ENCODE measurements at regions not wholly inside any gene's neighbourhood (a gene's known extent, or its start where the extent isn't known, plus 50 kb on each side); places are given as distances from the start of the nearest gene placed in this dataset.

DNA sequence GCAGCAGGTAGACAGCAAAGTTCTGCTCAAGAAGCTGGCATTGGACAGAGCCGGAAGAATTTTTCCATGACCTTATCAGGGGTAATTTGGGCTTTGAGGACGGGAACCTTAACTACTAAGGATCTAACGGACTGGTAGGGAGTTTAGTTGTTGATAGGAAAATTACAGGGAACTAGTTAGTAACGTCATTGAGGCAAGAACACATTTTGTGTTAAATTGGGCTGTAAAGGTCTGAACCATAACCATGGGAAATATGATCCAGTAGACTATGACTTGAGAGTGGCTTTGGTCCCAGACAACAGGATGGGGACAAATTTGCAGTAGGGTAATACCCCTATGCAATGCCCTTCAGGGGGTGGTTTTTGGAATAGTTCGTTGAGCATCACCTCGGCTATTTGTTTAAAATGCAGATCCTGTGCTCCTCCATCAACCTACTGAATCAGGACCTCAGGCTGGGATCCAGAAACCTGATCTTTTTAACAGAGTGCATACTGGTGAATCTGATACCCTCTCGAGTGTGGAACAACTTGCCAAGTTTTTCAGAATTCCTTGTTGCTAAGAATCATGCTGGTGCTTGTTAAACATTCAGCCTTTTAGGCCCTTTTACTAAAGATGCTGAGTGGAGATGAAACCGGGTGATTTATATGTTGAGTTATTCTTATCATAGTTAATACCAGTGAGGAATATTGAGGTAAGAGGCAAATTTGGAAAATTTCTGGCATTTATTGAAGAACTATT, 255.1 kb downstream of the MAP2K6 start:
- no peak for TF ChIP-seq POLR2A (IDR thresholded peaks at IDR 0.05)
- TF ChIP-seq, protein P1, sequence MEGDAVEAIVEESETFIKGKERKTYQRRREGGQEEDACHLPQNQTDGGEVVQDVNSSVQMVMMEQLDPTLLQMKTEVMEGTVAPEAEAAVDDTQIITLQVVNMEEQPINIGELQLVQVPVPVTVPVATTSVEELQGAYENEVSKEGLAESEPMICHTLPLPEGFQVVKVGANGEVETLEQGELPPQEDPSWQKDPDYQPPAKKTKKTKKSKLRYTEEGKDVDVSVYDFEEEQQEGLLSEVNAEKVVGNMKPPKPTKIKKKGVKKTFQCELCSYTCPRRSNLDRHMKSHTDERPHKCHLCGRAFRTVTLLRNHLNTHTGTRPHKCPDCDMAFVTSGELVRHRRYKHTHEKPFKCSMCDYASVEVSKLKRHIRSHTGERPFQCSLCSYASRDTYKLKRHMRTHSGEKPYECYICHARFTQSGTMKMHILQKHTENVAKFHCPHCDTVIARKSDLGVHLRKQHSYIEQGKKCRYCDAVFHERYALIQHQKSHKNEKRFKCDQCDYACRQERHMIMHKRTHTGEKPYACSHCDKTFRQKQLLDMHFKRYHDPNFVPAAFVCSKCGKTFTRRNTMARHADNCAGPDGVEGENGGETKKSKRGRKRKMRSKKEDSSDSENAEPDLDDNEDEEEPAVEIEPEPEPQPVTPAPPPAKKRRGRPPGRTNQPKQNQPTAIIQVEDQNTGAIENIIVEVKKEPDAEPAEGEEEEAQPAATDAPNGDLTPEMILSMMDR (IDR thresholded peaks at IDR 0.05): no peak

All from adrenal gland (tissue), 5 donors.